GM12874 (cell line): ENCODE measurements at regions not wholly inside any gene's neighbourhood (a gene's known extent, or its start where the extent isn't known, plus 50 kb on each side); places are given as distances from the start of the nearest gene placed in this dataset.

Experiments used
- CTCF ChIP-seq: IDR thresholded peaks from 2 replicates; pipeline ENCODE4 v1.5.1; 2011; ENCODE audit warnings: low read depth, mild to moderate bottlenecking, control low read depth, low read length, moderate library complexity; ENCODE audit not compliant: insufficient read depth

- TF ChIP-seq CTCF = no peak
Observed at GRCh38 chr16:79790854-79791253, 190.3 kb upstream of the MAF start.

GRCh38 chr16:79788949-79789348 lies 188.4 kb upstream of the MAF start:
- TF ChIP-seq CTCF = no peak

- TF ChIP-seq CTCF = no peak
Observed at GRCh38 chr16:79786389-79786788, 185.9 kb upstream of the MAF start.

GRCh38 chr16:79784007-79784406 lies 183.5 kb upstream of the MAF start:
- no peak for TF ChIP-seq CTCF

GRCh38 chr16:79777679-79778078 lies 177.1 kb upstream of the MAF start:
- TF ChIP-seq CTCF = no peak

- TF ChIP-seq CTCF = no peak
Observed at GRCh38 chr16:79776243-79776847, 175.8 kb upstream of the MAF start.

GRCh38 chr16:79772784-79773183 lies 172.2 kb upstream of the MAF start:
- no peak for TF ChIP-seq CTCF
